Right cardiac atrium (tissue), 5 donors: ENCODE measurements at regions not wholly inside any gene's neighbourhood (a gene's known extent, or its start where the extent isn't known, plus 50 kb on each side); places are given as distances from the start of the nearest gene placed in this dataset.

Experiments
- ATAC-seq, 2 donors: fragments of 200-7000 bp; cut with Tn5 transposase; one replicate each; pipeline versions ENCODE4 v1.8.0 to v1.9.1; 2020; ENCODE audit warnings: moderate library complexity in 2 of 2, mild to moderate bottlenecking in 1 of 2
- DNase-seq, 3 donors: peaks; one replicate each; pipeline ENCODE4 v3.0.0-alpha.2; 2020
- H3K27ac ChIP-seq: one replicate; pipeline ENCODE4 v1.5.1; 2013; ENCODE audit warnings: mild to moderate bottlenecking, low read length, control low read depth, moderate library complexity
- H3K27me3 ChIP-seq: one replicate; pipeline ENCODE4 v1.6.1; 2013; ENCODE audit not compliant: control insufficient read depth, insufficient read depth
- H3K4me1 ChIP-seq: one replicate; pipeline ENCODE4 v1.6.1; 2013; ENCODE audit warnings: low read length; ENCODE audit not compliant: control insufficient read depth, insufficient read depth
- H3K4me3 ChIP-seq: one replicate; pipeline ENCODE4 v1.5.1; 2013; ENCODE audit warnings: low read length, control low read depth
- H3K9me3 ChIP-seq: one replicate; pipeline ENCODE4 v1.6.1; 2013; ENCODE audit warnings: low read length; ENCODE audit not compliant: control insufficient read depth
- WGBS: extraction: QIAGEN DNeasy Blood & Tissue Kit; methylation state at CpG from one replicate; pipeline ENCODE4 v1.1.7; 2013; 5-methylcytosine and 5-hydroxymethylcytosine counted together
- intact Hi-C, 4 donors: fragments of 100-400 bp; cut with DNase I; formaldehyde crosslinking; loops; one replicate each; pipeline versions ENCODE4 v1.11.0 to v1.14.0; 2022 to 2023
- donor health status: healthy with polysubstance abuse.
- donor health status: DM: no; HTN: yes; CAD: no.
- donor health status: DM: no; HTN: no; CAD: no.
- donor health status: DM: no; HTN: yes; CAD: no; lungs with severe emphysema.
- donor health status: DM: yes; HTN: yes; CAD: no.

DNA sequence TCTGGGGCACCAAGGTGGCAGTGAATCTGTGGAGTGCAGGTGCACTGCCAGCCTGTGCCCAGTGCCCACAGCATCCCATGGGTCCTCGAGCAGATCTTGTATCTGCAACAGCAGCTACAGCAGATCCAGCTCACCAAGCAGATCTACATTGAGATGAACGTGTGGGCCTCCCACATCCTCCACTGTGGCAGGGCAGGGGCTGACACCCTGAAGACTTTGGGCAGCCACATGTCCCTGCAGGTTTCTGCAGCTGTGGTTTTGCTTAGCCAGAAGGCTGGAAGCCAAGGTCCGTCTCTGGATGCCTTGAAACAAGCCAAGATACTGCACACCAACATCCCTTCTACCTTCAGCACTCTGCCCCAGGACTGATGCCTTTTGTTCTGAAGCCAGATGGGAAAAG is 338.8 kb upstream of the OR4E1 start:
- ATAC-seq = no peak
- DNase-seq = no peak
- H3K27ac ChIP-seq = no peak overlapping the region

DNA sequence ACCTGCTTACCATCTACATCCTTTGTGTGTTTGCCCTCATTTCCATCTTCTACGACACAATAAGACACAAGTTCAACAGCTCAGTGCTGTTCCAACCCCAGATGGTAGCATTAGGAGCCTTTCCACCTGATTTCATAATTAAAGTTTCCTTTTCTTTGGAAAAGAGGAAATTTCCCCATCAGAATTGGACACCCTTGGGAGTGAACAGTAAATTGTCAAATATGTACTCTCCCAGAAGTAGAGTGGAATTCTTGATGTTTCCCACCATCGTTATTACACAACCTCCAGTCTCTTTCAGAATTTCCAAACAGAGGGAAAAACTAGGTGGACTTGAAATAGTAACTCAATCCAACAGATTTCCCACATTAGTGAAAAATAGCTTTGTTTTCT is 337.6 kb upstream of the OR4E1 start:
- no peak overlapping the region for H3K27ac ChIP-seq
- WGBS = 62% methylated on average over 2 of the region's 2 CpGs
- intact Hi-C loops = no loop called here
- DNase-seq = no peak
- H3K4me1 ChIP-seq = no peaks in the 10 kb centered on the region
- H3K4me3 ChIP-seq = no peak overlapping the region
- no peaks in the 10 kb centered on the region for H3K27me3 ChIP-seq
- ATAC-seq = peak; percentile 36 to 58
- no peaks in the 10 kb centered on the region for H3K9me3 ChIP-seq

More for the DNA sequence above, 338.8 kb upstream of the OR4E1 start:
- no peaks in the 10 kb centered on the region for H3K9me3 ChIP-seq
- no peaks in the 10 kb centered on the region for H3K4me1 ChIP-seq
- intact Hi-C loops = no loop called here
- H3K27me3 ChIP-seq = no peaks in the 10 kb centered on the region
- WGBS = 59% methylated on average over 3 of the region's 3 CpGs
- no peak overlapping the region for H3K4me3 ChIP-seq

DNA sequence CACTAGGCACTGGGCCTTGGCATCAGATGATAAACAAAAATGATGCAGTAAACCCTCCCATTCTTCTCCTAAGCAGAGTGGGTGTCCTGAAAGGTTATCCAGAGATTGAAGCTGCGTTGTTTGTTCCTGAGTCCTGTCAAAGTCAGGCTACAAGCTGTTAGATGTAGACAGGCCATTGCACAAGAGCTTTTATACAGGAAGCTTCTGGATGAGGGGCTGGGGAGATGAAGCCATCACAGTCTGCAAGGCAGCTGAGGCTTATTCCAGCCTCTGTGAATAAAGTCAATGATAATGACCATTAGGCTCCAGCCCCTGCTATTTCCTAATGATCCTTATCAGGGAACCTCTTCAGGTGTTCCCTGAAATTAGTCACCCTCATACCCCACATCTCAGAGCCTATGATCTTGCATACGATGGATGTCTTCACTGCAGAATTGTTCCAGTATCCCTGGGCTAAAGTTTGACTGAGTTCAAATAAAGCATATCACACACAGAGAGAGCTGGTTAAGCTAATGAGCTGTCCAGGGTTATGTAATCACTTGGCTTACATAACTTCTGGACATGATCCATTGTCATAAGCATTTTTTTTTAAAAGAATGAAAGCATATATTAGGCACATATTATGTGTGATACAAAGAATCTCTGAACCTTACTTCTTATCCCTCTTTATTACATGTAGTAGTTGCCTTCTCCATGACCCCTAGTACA is 337.1 kb upstream of the OR4E1 start:
- no peak overlapping the region for H3K4me3 ChIP-seq
- H3K27ac ChIP-seq = no peak overlapping the region
- intact Hi-C loops = no loop called here
- ATAC-seq = peak; percentile 52 to 65
- 45% methylated on average over 2 of the region's 2 CpGs for WGBS
- no peak for DNase-seq
- H3K27me3 ChIP-seq = no peaks in the 10 kb centered on the region
- no peaks in the 10 kb centered on the region for H3K4me1 ChIP-seq
- H3K9me3 ChIP-seq = no peaks in the 10 kb centered on the region

DNA sequence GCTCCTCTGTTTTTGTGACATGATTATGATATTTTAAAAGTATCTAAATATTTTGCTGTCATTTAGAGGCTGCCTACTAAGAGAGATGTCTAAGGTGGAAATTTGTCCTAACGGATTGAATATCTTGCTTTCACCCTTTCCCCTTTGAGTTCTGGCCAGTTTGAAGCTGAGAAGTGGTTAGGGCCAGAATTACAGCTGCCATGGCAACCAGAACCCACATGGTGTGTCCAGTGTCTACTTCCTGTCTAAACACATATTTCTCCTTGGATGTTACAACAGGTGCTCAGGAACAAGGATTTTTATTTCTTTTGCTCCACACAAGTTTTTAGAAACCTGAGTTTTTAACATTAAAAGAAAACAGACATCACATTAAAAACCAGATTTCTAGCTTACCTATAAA is 335.1 kb upstream of the OR4E1 start:
- DNase-seq = no peak
- Histone ChIP-seq H3K27ac (no peak overlapping the region), H3K27me3 (no peaks in the 10 kb centered on the region), H3K4me1 (no peaks in the 10 kb centered on the region), H3K9me3 (no peaks in the 10 kb centered on the region), H3K4me3 (no peak overlapping the region)
- WGBS = 37% methylated on average over 1 of the region's 1 CpG
- ATAC-seq = no peak
- intact Hi-C loops = no loop called here

DNA sequence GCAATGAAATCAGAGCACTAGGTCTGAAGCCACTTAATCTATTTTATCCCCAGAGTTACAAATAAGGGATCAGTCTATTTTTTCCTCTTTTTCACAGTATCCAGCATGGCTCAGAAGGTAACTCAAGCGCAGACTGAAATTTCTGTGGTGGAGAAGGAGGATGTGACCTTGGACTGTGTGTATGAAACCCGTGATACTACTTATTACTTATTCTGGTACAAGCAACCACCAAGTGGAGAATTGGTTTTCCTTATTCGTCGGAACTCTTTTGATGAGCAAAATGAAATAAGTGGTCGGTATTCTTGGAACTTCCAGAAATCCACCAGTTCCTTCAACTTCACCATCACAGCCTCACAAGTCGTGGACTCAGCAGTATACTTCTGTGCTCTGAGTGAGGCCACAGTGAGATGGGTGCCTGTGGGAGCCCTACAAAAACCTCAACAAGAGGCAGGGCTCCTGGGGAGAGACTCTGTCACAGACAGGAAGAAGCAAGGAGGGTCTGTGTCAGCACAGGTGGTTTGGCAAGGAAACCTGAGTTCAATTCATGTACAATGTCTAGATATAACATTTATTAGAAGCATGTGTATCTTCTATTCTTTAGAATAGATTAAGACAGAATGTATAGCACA is 334.3 kb upstream of the OR4E1 start:
- Histone ChIP-seq H3K27ac (no peak overlapping the region), H3K4me1 (no peaks in the 10 kb centered on the region), H3K27me3 (no peaks in the 10 kb centered on the region), H3K4me3 (no peak overlapping the region), H3K9me3 (no peaks in the 10 kb centered on the region)
- 89% methylated on average over 6 of the region's 6 CpGs for WGBS
- ATAC-seq (no peak), DNase-seq (no peak)
- intact Hi-C loops = no loop called here

DNA sequence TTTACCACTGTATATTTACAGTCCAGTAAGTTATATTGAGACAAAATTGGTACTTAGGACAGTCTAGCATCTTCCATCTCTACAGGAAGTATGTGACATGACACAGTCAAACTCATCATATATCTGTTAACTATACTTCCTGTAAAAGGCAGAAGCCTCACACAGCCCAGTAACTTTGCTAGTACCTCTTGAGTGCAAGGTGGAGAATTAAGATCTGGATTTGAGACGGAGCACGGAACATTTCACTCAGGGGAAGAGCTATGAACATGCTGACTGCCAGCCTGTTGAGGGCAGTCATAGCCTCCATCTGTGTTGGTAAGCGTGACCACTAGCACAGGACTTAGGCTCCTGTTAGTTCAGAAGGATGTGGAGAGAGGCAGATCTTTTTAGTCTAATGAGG is 333.7 kb upstream of the OR4E1 start:
- no peak overlapping the region for H3K4me3 ChIP-seq
- ATAC-seq = no peak

DNA sequence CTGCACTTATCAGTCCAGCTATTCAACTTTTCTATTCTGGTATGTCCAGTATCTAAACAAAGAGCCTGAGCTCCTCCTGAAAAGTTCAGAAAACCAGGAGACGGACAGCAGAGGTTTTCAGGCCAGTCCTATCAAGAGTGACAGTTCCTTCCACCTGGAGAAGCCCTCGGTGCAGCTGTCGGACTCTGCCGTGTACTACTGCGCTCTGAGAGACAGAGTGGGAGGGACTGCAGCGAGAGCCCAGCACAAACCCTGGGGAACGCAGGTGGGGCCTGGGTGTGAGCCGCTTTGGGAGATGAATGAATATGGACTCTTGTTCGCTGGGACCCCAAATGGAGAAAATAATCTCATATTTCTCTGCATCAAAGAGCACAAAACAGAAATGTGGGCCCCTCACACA is 329.8 kb upstream of the OR4E1 start:
- no peaks in the 10 kb centered on the region for H3K27me3 ChIP-seq
- no peak overlapping the region for H3K27ac ChIP-seq
- no peaks in the 10 kb centered on the region for H3K4me1 ChIP-seq
- WGBS = 83% methylated on average over 9 of the region's 9 CpGs
- H3K4me3 ChIP-seq = no peak overlapping the region
- ATAC-seq (no peak), DNase-seq (no peak)
- intact Hi-C loops = no loop called here
- H3K9me3 ChIP-seq = no peaks in the 10 kb centered on the region

More for the DNA sequence above, 333.7 kb upstream of the OR4E1 start:
- H3K27me3 ChIP-seq = no peaks in the 10 kb centered on the region
- intact Hi-C loops = no loop called here
- no peaks in the 10 kb centered on the region for H3K4me1 ChIP-seq
- no peaks in the 10 kb centered on the region for H3K9me3 ChIP-seq
- DNase-seq = no peak
- 95% methylated on average over 3 of the region's 3 CpGs for WGBS
- no peak overlapping the region for H3K27ac ChIP-seq

DNA sequence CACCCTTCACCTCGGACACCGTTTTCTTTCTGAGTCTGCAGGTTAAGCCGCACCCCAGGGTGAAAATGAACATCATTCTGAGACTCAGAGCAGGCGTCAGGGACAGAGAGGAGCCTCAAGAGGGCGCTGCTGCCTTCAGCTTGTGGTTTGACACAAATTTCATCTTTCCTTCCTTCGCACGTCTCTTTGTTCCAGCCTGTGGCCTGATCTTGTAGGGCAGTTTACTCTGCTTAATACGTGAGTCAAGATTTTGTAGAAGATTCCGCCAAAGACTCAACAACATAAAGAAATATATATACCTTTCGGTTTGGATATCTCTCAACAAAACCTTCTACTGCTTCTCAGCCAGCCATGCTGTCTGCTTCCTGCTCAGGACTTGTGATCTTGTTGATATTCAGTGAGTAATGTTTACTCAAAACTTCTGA is 329.3 kb upstream of the OR4E1 start:
- Histone ChIP-seq H3K9me3 (no peaks in the 10 kb centered on the region), H3K27ac (no peak overlapping the region), H3K4me1 (no peaks in the 10 kb centered on the region), H3K27me3 (no peaks in the 10 kb centered on the region), H3K4me3 (no peak overlapping the region)
- DNase-seq = no peak
- WGBS = 36% methylated on average over 10 of the region's 10 CpGs
- ATAC-seq = no peak
- intact Hi-C loops = no loop called here

DNA sequence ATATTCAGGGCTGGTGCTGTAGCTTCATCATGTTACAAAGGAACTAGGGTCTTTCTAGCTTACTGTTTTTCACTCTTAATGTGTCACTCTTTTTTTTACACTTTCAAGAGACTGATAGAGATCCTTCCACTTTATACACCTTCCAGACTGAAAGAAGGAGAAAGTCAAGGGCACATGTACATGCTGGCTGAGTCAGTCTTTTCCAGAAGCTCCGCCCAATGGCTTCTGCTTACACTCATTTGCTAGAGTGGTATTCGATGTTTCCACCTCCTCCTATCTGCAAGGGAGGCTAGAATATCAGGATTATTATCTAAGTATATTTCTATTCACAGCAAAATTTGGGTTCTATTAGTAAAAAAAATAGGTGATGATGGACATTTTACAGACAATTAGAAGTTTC is 325.8 kb upstream of the OR4E1 start:
- 51% methylated on average over 2 of the region's 2 CpGs for WGBS

DNA sequence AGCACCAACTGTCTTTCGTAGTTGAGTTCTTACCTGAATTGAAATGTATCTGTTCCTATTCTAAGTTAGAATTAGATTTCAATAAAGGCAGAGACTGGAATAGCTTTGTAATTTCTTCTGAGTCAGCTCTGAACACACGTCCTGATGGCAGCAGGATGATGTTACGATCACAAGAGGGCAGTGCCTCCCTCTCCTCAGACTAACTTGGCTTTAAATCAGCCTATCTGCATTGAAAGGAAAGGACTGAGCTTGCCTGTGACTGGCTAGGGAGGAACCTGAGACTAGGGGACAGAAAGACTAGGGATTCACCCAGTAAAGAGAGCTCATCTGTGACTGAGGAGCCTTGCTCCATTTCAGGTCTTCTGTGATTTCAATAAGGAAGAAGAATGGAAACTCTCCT is 323.7 kb upstream of the OR4E1 start:
- H3K4me1 ChIP-seq = no peaks in the 10 kb centered on the region
- H3K4me3 ChIP-seq = no peak overlapping the region
- DNase-seq (no peak), ATAC-seq (peak in 1 of 2 donors; percentile 43)
- no peaks in the 10 kb centered on the region for H3K9me3 ChIP-seq
- no peak overlapping the region for H3K27ac ChIP-seq
- intact Hi-C loops = no loop called here
- 30% methylated on average over 3 of the region's 3 CpGs for WGBS
- no peaks in the 10 kb centered on the region for H3K27me3 ChIP-seq

More for the DNA sequence above, 325.8 kb upstream of the OR4E1 start:
- no peak overlapping the region for H3K4me3 ChIP-seq
- H3K4me1 ChIP-seq = no peaks in the 10 kb centered on the region
- intact Hi-C loops = no loop called here
- H3K27ac ChIP-seq = no peak overlapping the region
- DNase-seq (no peak), ATAC-seq (no peak)
- H3K27me3 ChIP-seq = no peaks in the 10 kb centered on the region
- no peaks in the 10 kb centered on the region for H3K9me3 ChIP-seq

DNA sequence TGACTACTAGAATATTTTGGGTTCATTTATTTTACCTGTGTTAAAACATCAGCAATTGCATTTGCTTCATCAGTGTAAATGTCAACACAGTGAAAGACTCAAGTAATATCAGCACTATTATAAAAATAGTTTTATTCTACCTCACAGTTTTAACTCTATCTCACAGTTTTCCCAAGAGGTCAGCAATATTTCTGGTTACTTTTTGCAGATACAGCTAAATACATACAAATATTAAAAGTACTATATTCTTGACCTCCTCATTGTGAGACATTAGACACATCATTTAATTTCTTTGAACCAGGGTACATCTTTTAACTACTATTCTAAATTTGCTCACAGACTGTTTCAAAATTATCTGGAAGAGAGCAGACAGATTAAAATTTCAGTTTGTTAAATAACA is 321.7 kb upstream of the OR4E1 start:
- intact Hi-C loops = no loop called here
- ATAC-seq (no peak), DNase-seq (no peak)
- Histone ChIP-seq H3K4me3 (no peak overlapping the region), H3K27me3 (no peaks in the 10 kb centered on the region), H3K9me3 (no peaks in the 10 kb centered on the region), H3K27ac (no peak overlapping the region), H3K4me1 (no peaks in the 10 kb centered on the region)

DNA sequence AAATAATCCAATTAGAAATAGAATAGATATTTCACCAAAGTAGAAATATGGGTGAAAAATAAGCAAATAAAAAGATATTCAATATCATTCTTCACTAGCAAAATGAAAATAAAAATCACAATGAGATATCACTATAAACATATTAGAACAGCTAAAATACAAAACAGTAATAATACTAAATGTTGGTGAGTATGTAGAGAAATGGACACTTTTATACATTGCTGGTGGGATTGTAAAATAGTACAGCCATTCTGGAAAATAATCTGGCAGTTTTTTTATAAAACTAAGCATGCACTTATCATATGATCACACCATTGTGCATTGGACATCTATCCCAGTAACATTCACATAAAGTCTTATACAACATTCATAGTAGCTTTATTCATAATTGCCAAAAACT is 320.2 kb upstream of the OR4E1 start:
- Histone ChIP-seq H3K4me1 (no peaks in the 10 kb centered on the region), H3K27ac (no peak overlapping the region), H3K9me3 (no peaks in the 10 kb centered on the region), H3K27me3 (peaks cover 3% of the 10 kb centered on the region), H3K4me3 (no peak overlapping the region)
- ATAC-seq (no peak), DNase-seq (no peak)
- intact Hi-C loops = no loop called here
